Neural progenitor cell (in vitro differentiated cells): ENCODE measurements at regions not wholly inside any gene's neighbourhood (a gene's known extent, or its start where the extent isn't known, plus 50 kb on each side); places are given as distances from the start of the nearest gene placed in this dataset.

Experiments used
- CTCF ChIP-seq: fragments of 200-600 bp; sonication (generic); IDR thresholded peaks from 2 replicates; pipeline ENCODE4 v1.5.1; 2017; ENCODE audit warnings: antibody characterized with exemption, mild to moderate bottlenecking
- EZH2phosphoT487 ChIP-seq: fragments of 200-600 bp; sonication (generic); IDR thresholded peaks from 2 replicates; pipeline ENCODE4 v1.6.1; 2017; ENCODE audit warnings: antibody characterized with exemption

DNA sequence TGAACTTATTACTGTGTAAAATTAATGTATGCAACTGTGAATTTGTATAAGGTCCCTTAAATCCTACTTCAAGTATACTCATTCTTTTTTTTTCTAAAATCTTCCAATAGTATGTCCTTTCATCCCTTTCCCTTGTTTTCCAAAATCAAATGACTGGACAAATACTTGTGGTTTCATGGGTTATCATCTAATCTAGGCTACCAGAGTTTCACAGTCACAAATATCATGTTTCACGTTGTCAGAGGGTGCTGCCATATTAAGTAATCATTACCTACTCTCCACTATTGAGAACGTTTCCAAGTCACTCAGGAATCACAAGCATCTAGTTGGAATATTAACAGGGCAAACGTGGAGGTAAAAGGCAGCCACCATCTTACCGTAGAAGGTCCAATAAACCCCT is 1235.0 kb upstream of the TENM3 start:
- no peak for TF ChIP-seq CTCF
- TF ChIP-seq EZH2phosphoT487 = no peak
